ENCODE measurements at regions not wholly inside any gene's neighbourhood (a gene's known extent, or its start where the extent isn't known, plus 50 kb on each side); places are given as distances from the start of the nearest gene placed in this dataset.

DNA sequence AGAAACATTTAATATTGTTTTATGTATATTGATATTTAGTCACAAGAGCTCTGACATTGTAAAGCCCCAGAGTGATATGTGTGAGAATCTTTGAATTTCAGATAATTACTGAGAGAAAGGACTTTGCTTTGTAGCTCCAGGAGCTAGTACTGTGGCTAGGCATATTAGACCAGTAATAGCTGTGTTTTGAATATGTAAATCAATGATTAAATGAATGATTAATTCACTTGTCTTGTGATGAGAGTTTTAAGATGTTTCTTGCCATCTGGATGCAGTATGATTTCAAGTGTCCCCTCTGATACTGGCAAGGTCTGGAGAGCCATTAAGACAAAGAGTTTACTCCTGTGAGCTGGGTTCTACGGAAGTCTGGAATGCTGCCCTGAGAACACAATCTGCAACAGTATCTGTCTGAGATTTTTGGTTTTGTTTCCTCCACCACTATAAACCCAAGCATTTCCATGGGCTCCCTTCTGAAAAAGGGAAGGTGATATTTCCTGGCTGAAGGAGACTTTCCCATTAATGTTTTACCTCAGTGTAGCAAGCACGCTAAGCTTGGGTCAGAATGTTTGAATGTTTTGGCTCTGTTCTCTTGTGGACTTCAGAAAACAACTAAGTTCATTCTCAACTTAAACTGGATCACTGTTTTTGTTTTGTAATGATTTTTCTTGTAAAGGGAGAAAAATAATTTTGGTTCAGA is 61.3 kb upstream of the BICC1 start:
- Histone ChIP-seq H3K9me3 (replicated peaks) (no peaks in the 10 kb centered on the region), H3K27me3 (replicated peaks) (no peaks in the 10 kb centered on the region), H3K27ac (no peak overlapping the region), H3K4me1 (replicated peaks) (no peaks in the 10 kb centered on the region; the same call in 1 of the 2 replicates), H3K4me3 (no peak overlapping the region), H3K36me3 (no peaks in the 10 kb centered on the region)
- DNase-seq (ENCODE audit: low read depth in 1 of 2, low spot score in 2 of 2), result no peak

DNA sequence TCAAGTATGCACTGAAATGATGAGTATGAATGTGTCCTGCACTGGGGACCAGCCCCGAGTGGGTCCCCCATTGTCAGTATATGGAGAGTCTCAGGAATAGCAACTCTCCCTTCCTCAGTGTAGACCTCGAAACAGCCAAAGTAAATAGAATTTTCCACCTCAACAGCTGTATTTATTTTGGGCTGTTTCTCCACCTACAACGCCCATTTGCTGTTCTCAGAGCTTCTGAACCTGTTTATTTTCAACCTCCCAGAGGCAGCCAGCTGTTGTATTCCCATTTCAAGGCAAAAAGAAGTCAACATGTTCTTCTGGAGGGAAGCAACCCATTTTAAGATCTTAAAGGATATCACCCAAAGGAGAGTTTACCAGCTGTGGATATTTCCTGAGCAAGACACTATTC is 59.6 kb upstream of the BICC1 start:
- Histone ChIP-seq H3K9me3 (replicated peaks) (no peaks in the 10 kb centered on the region), H3K36me3 (no peaks in the 10 kb centered on the region), H3K4me1 (replicated peaks) (peaks cover 7% of the 10 kb centered on the region), H3K4me3 (no peak overlapping the region), H3K27me3 (replicated peaks) (no peaks in the 10 kb centered on the region), H3K27ac (no peak overlapping the region)
- no peak for DNase-seq (ENCODE audit: low read depth in 1 of 2, low spot score in 2 of 2)

DNA sequence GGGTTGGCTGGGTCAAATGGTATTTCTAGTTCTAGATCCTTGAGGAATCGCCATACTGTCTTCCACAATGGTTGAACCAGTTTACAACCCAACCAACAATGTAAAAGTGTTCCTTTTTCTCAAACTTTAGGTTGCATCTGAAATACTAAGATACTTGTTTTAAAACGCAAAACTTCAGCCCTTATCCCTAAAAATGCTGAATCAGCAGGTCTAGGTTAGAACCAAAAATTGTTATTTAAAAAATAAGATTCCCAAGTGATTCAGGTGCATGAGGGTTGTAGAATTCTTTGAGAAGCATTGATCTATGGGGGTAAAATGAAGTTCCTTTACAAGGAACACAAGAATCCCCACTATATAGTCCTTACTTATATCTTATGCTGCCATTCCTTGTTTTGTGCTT is 56.5 kb upstream of the BICC1 start:
- H3K27me3 ChIP-seq (replicated peaks), result no peaks in the 10 kb centered on the region

DNA sequence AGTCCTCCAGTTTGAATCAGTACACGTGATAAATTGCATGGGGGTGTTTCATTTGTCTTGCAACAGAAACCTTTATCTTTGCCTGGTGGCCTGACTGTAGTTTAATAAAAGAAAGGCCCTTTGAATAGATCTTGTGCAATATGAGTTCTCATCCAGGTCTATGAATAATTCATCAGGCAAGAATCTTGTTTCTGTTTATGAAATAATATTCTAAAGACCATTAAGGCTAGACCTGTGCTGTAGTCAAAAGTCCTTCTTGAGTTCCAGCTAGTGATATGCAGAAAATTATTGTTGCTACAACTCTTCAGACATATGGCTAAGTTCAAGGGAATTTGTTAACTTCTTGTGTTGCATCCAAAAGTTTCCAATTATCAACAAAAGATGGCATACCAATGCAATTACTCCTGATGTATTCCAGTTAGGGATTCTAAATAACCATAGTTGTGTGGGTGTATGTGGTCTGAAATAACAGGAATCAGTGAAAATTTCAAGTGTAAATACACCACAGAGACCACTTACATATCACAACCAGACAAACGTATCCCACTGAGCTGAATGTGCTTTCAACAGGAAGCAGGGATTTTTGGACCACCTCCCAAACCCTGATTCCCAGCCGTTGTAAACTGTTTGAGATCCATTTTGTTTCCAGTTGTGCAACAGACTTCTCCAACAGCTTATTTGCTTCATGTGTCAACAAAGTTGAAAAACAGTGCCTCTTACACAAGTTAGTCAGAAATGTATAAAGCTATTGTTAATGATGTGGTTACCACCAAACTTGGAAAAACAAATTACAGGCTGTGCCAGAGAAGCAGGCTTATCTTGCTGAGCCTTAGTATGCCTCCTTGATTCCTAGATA is 54.7 kb upstream of the BICC1 start:
- peak in 1 of 2 experiments; percentile 61 for DNase-seq (ENCODE audit: low read depth in 1 of 2, low spot score in 2 of 2)
- Histone ChIP-seq H3K36me3 (no peaks in the 10 kb centered on the region), H3K27ac (peak overlapping the region; percentile 48), H3K4me1 (replicated peaks) (peaks cover 15% of the 10 kb centered on the region), H3K4me3 (no peak overlapping the region), H3K9me3 (replicated peaks) (no peaks in the 10 kb centered on the region), H3K27me3 (replicated peaks) (no peaks in the 10 kb centered on the region)

More for the DNA sequence above, 56.5 kb upstream of the BICC1 start:
- H3K9me3 ChIP-seq (replicated peaks), result no peaks in the 10 kb centered on the region
- no peak overlapping the region for H3K27ac ChIP-seq
- peaks cover 15% of the 10 kb centered on the region for H3K4me1 ChIP-seq (replicated peaks)
- no peaks in the 10 kb centered on the region for H3K36me3 ChIP-seq
- H3K4me3 ChIP-seq, result no peak overlapping the region
- DNase-seq (ENCODE audit: low read depth in 1 of 2, low spot score in 2 of 2), result no peak

DNA sequence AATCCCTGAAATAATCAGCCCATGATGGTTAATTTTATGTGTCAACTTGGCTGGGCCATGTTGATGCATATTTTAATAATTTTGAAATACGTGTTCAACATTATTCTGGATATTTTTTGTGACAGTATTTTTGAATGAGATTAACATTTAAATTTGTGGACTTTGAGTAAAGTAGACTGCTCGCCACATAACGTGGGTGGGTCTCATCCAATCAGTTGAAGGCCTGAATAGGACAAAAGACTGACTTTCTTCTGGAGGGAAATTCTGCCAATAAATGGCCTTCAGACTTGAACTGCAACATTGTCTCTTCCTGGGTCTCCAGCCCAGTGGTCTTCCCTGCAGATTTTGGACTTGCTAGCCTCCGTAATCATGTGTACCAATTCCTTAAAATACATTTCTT is 53.6 kb upstream of the BICC1 start:
- Histone ChIP-seq H3K27me3 (replicated peaks) (no peaks in the 10 kb centered on the region), H3K4me1 (replicated peaks) (peaks cover 15% of the 10 kb centered on the region), H3K4me3 (no peak overlapping the region), H3K36me3 (no peaks in the 10 kb centered on the region), H3K9me3 (replicated peaks) (no peaks in the 10 kb centered on the region), H3K27ac (peak overlapping the region; percentile 48; the same call in 1 of the 2 replicates)
- DNase-seq (ENCODE audit: low read depth in 1 of 2, low spot score in 2 of 2), result no peak

DNA sequence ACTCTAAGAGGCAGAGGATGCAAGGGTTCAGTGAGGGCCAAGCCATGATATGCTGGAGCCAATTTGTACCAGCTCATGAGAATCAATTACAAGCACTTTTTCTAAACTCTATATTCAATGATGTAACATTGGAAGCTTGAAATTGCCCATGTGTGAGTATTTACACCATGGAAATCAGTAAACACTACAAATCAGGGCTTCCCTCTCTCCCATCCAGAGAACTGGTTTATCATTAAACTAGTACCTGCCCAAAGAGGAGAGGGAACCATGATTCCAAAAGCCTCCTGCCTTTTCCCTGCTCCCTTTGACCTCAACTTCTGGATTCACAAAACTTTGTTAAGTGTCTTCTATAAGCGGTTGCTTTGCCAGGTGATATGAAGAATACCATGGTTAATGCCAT is 52.5 kb upstream of the BICC1 start:
- no peak for DNase-seq (ENCODE audit: low read depth in 1 of 2, low spot score in 2 of 2)
- Histone ChIP-seq H3K27me3 (replicated peaks) (no peaks in the 10 kb centered on the region), H3K4me3 (no peak overlapping the region), H3K9me3 (replicated peaks) (no peaks in the 10 kb centered on the region), H3K27ac (no peak overlapping the region), H3K4me1 (replicated peaks) (peaks cover 15% of the 10 kb centered on the region), H3K36me3 (no peaks in the 10 kb centered on the region)

DNA sequence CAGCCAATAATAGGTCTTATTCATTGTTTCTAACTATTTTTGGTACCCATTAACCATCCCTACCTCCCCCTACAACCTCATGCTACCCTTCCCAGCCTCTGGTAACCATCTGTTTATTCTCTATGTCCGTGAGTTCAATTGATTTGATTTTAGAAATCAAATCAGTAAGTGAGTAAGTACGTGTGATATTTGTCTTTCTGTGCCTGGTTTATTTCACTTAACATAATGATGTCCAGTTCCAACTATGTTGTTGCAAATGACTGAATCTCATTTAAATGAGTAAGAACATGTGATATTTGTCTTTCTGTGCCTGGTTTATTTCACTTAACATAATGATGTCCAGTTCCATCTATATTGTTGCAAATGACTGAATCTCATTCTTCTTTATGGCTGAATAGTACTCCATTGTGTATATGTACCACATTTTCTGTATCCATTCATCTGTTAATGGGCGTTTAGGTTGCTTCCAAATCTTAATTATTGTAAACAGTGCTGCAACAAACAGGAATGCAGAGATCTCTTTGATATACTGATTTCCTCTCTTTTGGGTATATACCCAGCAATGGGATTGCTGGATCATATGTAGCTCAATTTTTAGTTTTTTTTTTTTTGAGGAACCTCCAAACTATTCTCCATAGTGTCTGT is 49.7 kb upstream of the BICC1 start:
- Histone ChIP-seq H3K9me3 (replicated peaks) (no peaks in the 10 kb centered on the region), H3K36me3 (no peaks in the 10 kb centered on the region), H3K4me1 (replicated peaks) (peaks cover 15% of the 10 kb centered on the region), H3K4me3 (no peak overlapping the region), H3K27me3 (replicated peaks) (no peaks in the 10 kb centered on the region), H3K27ac (no peak overlapping the region)
- no peak for DNase-seq (ENCODE audit: low read depth in 1 of 2, low spot score in 2 of 2)

Measured in SJSA1 (cell line).